K562 (cell line): ENCODE measurements at regions not wholly inside any gene's neighbourhood (a gene's known extent, or its start where the extent isn't known, plus 50 kb on each side); places are given as distances from the start of the nearest gene placed in this dataset.

Source experiments
- ATAC-seq: fragments of 200-7000 bp; cut with Tn5 transposase; 3 replicates; pipeline ENCODE4 v1.9.1; 2020; ENCODE audit warnings: moderate library complexity
- BruUV-seq: library from RNA; stranded (reverse); fragments of 400-500 nt; replicated peaks from 2 replicates; lab custom pipeline; 2021; lab: Mats Ljungman, UMichigan
- CTCF ChIA-PET: fragments of 300-600 bp; formaldehyde crosslinking; extraction: SDS; loops from one replicate; lab custom pipeline; 2021; ENCODE audit warnings: low intra/inter-chr PET ratio; lab: Yijun Ruan, JAX
- POLR2A ChIA-PET: fragments of 300-600, 350-650 bp; sonication (Branson Sonifier 250); formaldehyde crosslinking; extraction: SDS; loops from one replicate; lab custom pipeline; 2021; ENCODE audit warnings: antibody characterized with exemption, inconsistent platforms; lab: Yijun Ruan, JAX
- DNase-seq, 4 experiments: peaks; one replicate each; pipeline versions ENCODE4 v3.0.0 to v3.0.0-alpha.2; 2011 to 2018; ENCODE audit warnings: low spot score in 3 of 4, mixed read lengths in 3 of 4; ENCODE audit errors: extremely low read depth in 1 of 4
- FAIRE-seq: peaks from 2 replicates; lab custom pipeline; 2011; peaks lifted over from hg19 to GRCh38; lab: Jason Lieb, UNC
- H2AFZ ChIP-seq: 2 replicates; pipeline ENCODE4 v1.6.0; 2011; ENCODE audit warnings: low read depth, low read length, control low read depth, inconsistent platforms
- H3K27ac ChIP-seq: fragments of 200-600 bp; 3 replicates; pipeline ENCODE4 v1.8.0; 2011; ENCODE audit warnings: low read depth, mild to moderate bottlenecking, control low read depth, inconsistent platforms, low read length, moderate library complexity, mixed read lengths; ENCODE audit errors: extremely low read depth
- H3K27me3 ChIP-seq, 2 experiments: fragments of 300-600 bp in 1 of 2; 2 replicates in 1 of 2; 3 replicates in 1 of 2; pipeline versions ENCODE4 v1.6.0 to v1.8.0; 2011; ENCODE audit warnings: inconsistent platforms in 2 of 2, low read length in 2 of 2, mild to moderate bottlenecking in 1 of 2, mixed read lengths in 1 of 2, moderate library complexity in 1 of 2; ENCODE audit not compliant: control insufficient read depth in 2 of 2, insufficient read depth in 2 of 2
- H3K36me3 ChIP-seq: fragments of 300-600 bp; 3 replicates; pipeline ENCODE4 v1.8.0; 2011; ENCODE audit warnings: mild to moderate bottlenecking, low read length, inconsistent platforms; ENCODE audit not compliant: control insufficient read depth, insufficient read depth
- H3K4me1 ChIP-seq, 2 experiments: fragments of 200-600 bp in 1 of 2; replicated peaks in 1 of 2; 2 replicates in 1 of 2; 3 replicates in 1 of 2; pipeline versions ENCODE4 v1.5.1 to v1.8.0; 2011; ENCODE audit warnings: inconsistent platforms in 2 of 2, low read length in 2 of 2, mild to moderate bottlenecking in 1 of 2, mixed read lengths in 1 of 2, moderate library complexity in 1 of 2; ENCODE audit not compliant: control insufficient read depth in 2 of 2, insufficient read depth in 2 of 2
- H3K4me2 ChIP-seq: 2 replicates; pipeline ENCODE4 v1.6.1; 2011; ENCODE audit warnings: low read length, control low read depth, inconsistent platforms, mixed read lengths; ENCODE audit not compliant: insufficient read depth
- H3K4me3 ChIP-seq: fragments of 200-600 bp; sonication (generic), shearing (Covaris generic); 2 replicates; pipeline ENCODE4 v1.5.1; 2016; ENCODE audit warnings: control low read depth, inconsistent platforms
- H3K79me2 ChIP-seq: fragments of 200-600 bp; 3 replicates; pipeline ENCODE4 v1.8.0; 2011; ENCODE audit warnings: low read length, inconsistent platforms; ENCODE audit not compliant: control insufficient read depth, insufficient read depth
- H3K9ac ChIP-seq, 2 experiments: 2 replicates each; pipeline versions ENCODE4 v1.6.0 to v1.6.1; 2011; ENCODE audit warnings: low read depth in 2 of 2, low read length in 2 of 2, control low read depth in 1 of 2, inconsistent platforms in 1 of 2, mild to moderate bottlenecking in 1 of 2, mixed read lengths in 1 of 2; ENCODE audit not compliant: insufficient read depth in 1 of 2
- H3K9me1 ChIP-seq: one replicate; pipeline ENCODE4 v1.6.0; 2011; ENCODE audit warnings: inconsistent platforms, mild to moderate bottlenecking, low read length, moderate library complexity; ENCODE audit not compliant: control insufficient read depth, insufficient read depth
- H3K9me3 ChIP-seq: replicated peaks from 2 replicates; pipeline ENCODE4 v1.5.1; 2011; ENCODE audit warnings: low read depth, low read length, inconsistent platforms; ENCODE audit not compliant: control insufficient read depth, insufficient read depth
- H4K20me1 ChIP-seq: replicated peaks from 2 replicates; pipeline ENCODE4 v1.6.1; 2011; ENCODE audit warnings: low read length, inconsistent platforms, mixed read lengths; ENCODE audit not compliant: control insufficient read depth, insufficient read depth
- ARID1B ChIP-seq: fragments of 450-650 bp; IDR thresholded peaks from 2 replicates; pipeline ENCODE4 v1.6.1; 2016; ENCODE audit warnings: antibody characterized with exemption, mild to moderate bottlenecking, inconsistent platforms
- ZBTB17 ChIP-seq: fragments of 450-650 bp; formaldehyde crosslinking; IDR thresholded peaks from 2 replicates; pipeline ENCODE4 v1.4.0; 2020; ENCODE audit warnings: mild to moderate bottlenecking
- ZNF282 ChIP-seq: sonication (generic); formaldehyde crosslinking; IDR thresholded peaks from 2 replicates; pipeline ENCODE4 v1.8.1; 2023; ENCODE audit warnings: missing genetic modification reagents
- ZNF512 ChIP-seq: IDR thresholded peaks from 2 replicates; pipeline ENCODE4 v1.6.1; 2016; ENCODE audit warnings: missing genetic modification characterization, missing compliant biosample characterization
- ZNF57 ChIP-seq: fragments of 450-650 bp; formaldehyde crosslinking; IDR thresholded peaks from 2 replicates; pipeline ENCODE4 v1.4.0; 2020; ENCODE audit warnings: mild to moderate bottlenecking, moderate library complexity
- WGBS: fragments of 100-300 bp; shearing (Covaris generic); methylation state at CpG from one replicate; pipeline ENCODE4 v1.1.6; 2016; ENCODE audit warnings: low coverage, mixed read lengths; ENCODE audit not compliant: insufficient coverage; ENCODE audit errors: missing lambda C conversion rate; 5-methylcytosine and 5-hydroxymethylcytosine counted together
- in situ Hi-C: fragments of 300-500 bp; cut with MboI; formaldehyde crosslinking; loops from 4 replicates; pipeline ENCODE4 v1.15.0; 2018; ENCODE audit warnings: inconsistent platforms, mixed read lengths
- intact Hi-C: fragments of 100-400 bp; cut with micrococcal nuclease; formaldehyde crosslinking; loops from 2 replicates; pipeline ENCODE4 v1.14.2; 2022

- no peaks in the 10 kb centered on the region for H3K79me2 ChIP-seq
- ChIA-PET POLR2A (interaction anchor here (0.6 kb wide), 1 partner anchor 12 kb away, joined by 3 read pairs; no protein-coding TSS in a partner anchor), CTCF (no interaction called here)
- no peak overlapping the region for H3K9ac ChIP-seq
- no peaks in the 10 kb centered on the region for H4K20me1 ChIP-seq
- in situ Hi-C loops, result no loop called here
- 0% methylated on average over 3 of the region's 4 CpGs for WGBS
- no peak overlapping the region for H3K4me2 ChIP-seq
- H3K36me3 ChIP-seq, result no peaks in the 10 kb centered on the region
- H2AFZ ChIP-seq, result no peak overlapping the region
- BruUV-seq, result no TSS peak
- no peaks in the 10 kb centered on the region for H3K9me1 ChIP-seq
- no peak overlapping the region for H3K27ac ChIP-seq
- TF ChIP-seq ZNF57 (no peak), ZNF282 (CRISPR knock-in tag) (no peak)
- TF ChIP-seq, all 486 proteins: peak for 0
- Histone ChIP-seq H3K9me3 (no peaks in the 10 kb centered on the region), H3K27me3 (peaks cover 0 to 4% of the 10 kb centered on the region in 2 experiments; a peak in 2 of 5 replicates), H3K4me3 (no peak overlapping the region), H3K4me1 (no peaks in the 10 kb centered on the region)
- intact Hi-C loops, result no loop called here
- ATAC-seq (no peak), FAIRE-seq (no peak), DNase-seq (no peak)
Measured at GRCh38 chr7:24129597-24129996, 154.4 kb upstream of the NPY start.

- no peaks in the 10 kb centered on the region for H3K9me1 ChIP-seq
- H3K4me1 ChIP-seq, result no peaks in the 10 kb centered on the region
- in situ Hi-C loops, result no loop called here
- ChIA-PET CTCF (no interaction called here), POLR2A (interaction anchor here (0.6 kb wide), 1 partner anchor 257 kb away, joined by 3 read pairs; no protein-coding TSS in a partner anchor)
- H3K27ac ChIP-seq, result no peak overlapping the region
- DNase-seq, result no peak
- FAIRE-seq, result no peak
- ATAC-seq, result no peak
- TF ChIP-seq ZNF512 (tag) (no peak), ZBTB17 (CRISPR knock-in tag) (no peak), ARID1B (no peak)
- intact Hi-C loops, result no loop called here
- BruUV-seq, result no TSS peak
- no peak overlapping the region for H2AFZ ChIP-seq
- H3K4me3 ChIP-seq, result no peak overlapping the region
- no peaks in the 10 kb centered on the region for H3K79me2 ChIP-seq
- H3K9me3 ChIP-seq, result no peaks in the 10 kb centered on the region
- H3K4me2 ChIP-seq, result no peak overlapping the region
- H4K20me1 ChIP-seq, result no peaks in the 10 kb centered on the region
- peaks cover 0 to 4% of the 10 kb centered on the region in 2 experiments; a peak in 2 of 5 replicates for H3K27me3 ChIP-seq
- H3K36me3 ChIP-seq, result no peaks in the 10 kb centered on the region
- H3K9ac ChIP-seq, result no peak overlapping the region
Measured at GRCh38 chr7:24130631-24131030, 153.4 kb upstream of the NPY start.
